GM12878 (cell line): ENCODE measurements at regions not wholly inside any gene's neighbourhood (a gene's known extent, or its start where the extent isn't known, plus 50 kb on each side); places are given as distances from the start of the nearest gene placed in this dataset.

ENCODE experiments used
- ATF2 ChIP-seq: IDR thresholded peaks from 2 replicates; pipeline ENCODE4 v1.6.1; 2012; ENCODE audit warnings: low read length, inconsistent platforms
- CTCF ChIP-seq, 3 experiments: IDR thresholded peaks in 2 of 3; conservative IDR thresholded peaks in 1 of 3; 2 replicates each; pipeline ENCODE4 v1.5.1; 2011; ENCODE audit warnings: low read depth in 3 of 3, low read length in 3 of 3, mild to moderate bottlenecking in 3 of 3, control low read depth in 2 of 3, moderate library complexity in 2 of 3, inconsistent platforms in 1 of 3, mixed read lengths in 1 of 3; ENCODE audit not compliant: control insufficient read depth in 2 of 3, insufficient read depth in 1 of 3; ENCODE audit errors: extremely low read depth in 1 of 3
- CUX1 ChIP-seq: IDR thresholded peaks from 2 replicates; pipeline ENCODE4 v1.6.1; 2012; ENCODE audit warnings: improper control_type of control experiment, low read depth, low read length; ENCODE audit not compliant: insufficient replicate concordance
- FOS ChIP-seq: IDR thresholded peaks from 3 replicates; pipeline ENCODE4 v1.6.1; 2011; ENCODE audit warnings: borderline replicate concordance; ENCODE audit not compliant: insufficient read length; ENCODE audit errors: extremely low read depth
- POLR2A ChIP-seq: IDR thresholded peaks from 2 replicates; pipeline ENCODE4 v1.6.1; 2011; ENCODE audit warnings: low read depth, mild to moderate bottlenecking, low read length
- POLR2AphosphoS5 ChIP-seq: IDR thresholded peaks from 2 replicates; pipeline ENCODE4 v1.6.1; 2011; ENCODE audit warnings: mild to moderate bottlenecking, low read length, inconsistent platforms
- RB1 ChIP-seq: fragments of 450-650 bp; formaldehyde crosslinking; IDR thresholded peaks from 2 replicates; pipeline ENCODE4 v1.6.1; 2017; ENCODE audit warnings: mild to moderate bottlenecking, borderline replicate concordance
- SMC3 ChIP-seq: IDR thresholded peaks from 2 replicates; pipeline ENCODE4 v1.6.1; 2011; ENCODE audit warnings: low read length, improper control_type of control experiment, borderline replicate concordance
- SP1 ChIP-seq: IDR thresholded peaks from one replicate; pipeline ENCODE4 v1.6.1; 2011; ENCODE audit warnings: low read depth, low read length
- SREBF2 ChIP-seq: IDR thresholded peaks from 2 replicates; pipeline ENCODE4 v1.6.1; 2012; ENCODE audit warnings: mild to moderate bottlenecking, low read length

- TF ChIP-seq SMC3 (no peak), CTCF (IDR thresholded peaks at IDR 0.05 in 2 of 3, conservative IDR thresholded peaks at IDR 0.05 in 1 of 3; ENCODE audit: control insufficient read depth in 2 of 3, extremely low read depth in 1 of 3, insufficient read depth in 1 of 3, low read depth in 3 of 3, low read length in 3 of 3) (no peak), RB1 (no peak), FOS (no peak), SP1 (no peak), SREBF2 (no peak), POLR2A (no peak), POLR2AphosphoS5 (no peak), ATF2 (no peak), CUX1 (no peak)
Measured at GRCh38 chr2:167626961-167627360, 620.4 kb downstream of the STK39 start.
